Stimulated activated CD4-positive, alpha-beta T cell treated with anti-CD3 and anti-CD28 coated beads, Interleukin-12 subunit alpha, Interleukin-12 subunit beta, amount 100 ng/mL, for 48 hours (primary cell): ENCODE measurements at regions not wholly inside any gene's neighbourhood (a gene's known extent, or its start where the extent isn't known, plus 50 kb on each side); places are given as distances from the start of the nearest gene placed in this dataset.

Experiments used
- DNase-seq, 3 donors: peaks; one replicate each; pipeline ENCODE4 v3.0.0-alpha.2; 2020; ENCODE audit warnings: low read depth in 2 of 3, low spot score in 1 of 3

- no peak for DNase-seq
Measured at GRCh38 chr9:3054017-3054586, 210.2 kb upstream of the PUM3 start.

- DNase-seq, result no peak
Measured at GRCh38 chr9:3049636-3050035, 205.7 kb upstream of the PUM3 start.

GRCh38 chr9:3047912-3048311 lies 204.0 kb upstream of the PUM3 start:
- DNase-seq, result no peak

- DNase-seq, result no peak
Measured at GRCh38 chr9:3045153-3045552, 201.3 kb upstream of the PUM3 start.

- DNase-seq, result no peak
Measured at GRCh38 chr9:3043369-3043768, 199.5 kb upstream of the PUM3 start.

GRCh38 chr9:3040761-3041160 lies 196.9 kb upstream of the PUM3 start:
- DNase-seq, result no peak

GRCh38 chr9:3036333-3036700 lies 192.4 kb upstream of the PUM3 start:
- no peak for DNase-seq

GRCh38 chr9:3035579-3036332 lies 191.9 kb upstream of the PUM3 start:
- no peak for DNase-seq

- no peak for DNase-seq
Measured at GRCh38 chr9:3032898-3033297, 189.0 kb upstream of the PUM3 start.

- DNase-seq, result no peak
Measured at GRCh38 chr9:3028535-3028934, 184.6 kb upstream of the PUM3 start.

GRCh38 chr9:3027210-3027609 lies 183.3 kb upstream of the PUM3 start:
- no peak for DNase-seq

- DNase-seq, result peak in 1 of 3 donors; percentile 3
Measured at GRCh38 chr9:3023449-3023848, 179.6 kb upstream of the PUM3 start.

- no peak for DNase-seq
Measured at GRCh38 chr9:3018691-3019230, 174.9 kb upstream of the PUM3 start.

- no peak for DNase-seq
Measured at GRCh38 chr9:3018071-3018470, 174.2 kb upstream of the PUM3 start.

GRCh38 chr9:3014178-3014577 lies 170.3 kb upstream of the PUM3 start:
- DNase-seq, result no peak

GRCh38 chr9:3012842-3013241 lies 168.9 kb upstream of the PUM3 start:
- DNase-seq, result no peak

- no peak for DNase-seq
Measured at GRCh38 chr9:3012245-3012644, 168.3 kb upstream of the PUM3 start.

GRCh38 chr9:3008091-3008490 lies 164.2 kb upstream of the PUM3 start:
- no peak for DNase-seq

GRCh38 chr9:3007326-3007725 lies 163.4 kb upstream of the PUM3 start:
- no peak for DNase-seq

- DNase-seq, result no peak
Measured at GRCh38 chr9:3006851-3007250, 163.0 kb upstream of the PUM3 start.

- no peak for DNase-seq
Measured at GRCh38 chr9:3004572-3004971, 160.7 kb upstream of the PUM3 start.

GRCh38 chr9:3001311-3001710 lies 157.4 kb upstream of the PUM3 start:
- DNase-seq, result no peak

- no peak for DNase-seq
Measured at GRCh38 chr9:2992427-2992826, 148.5 kb upstream of the PUM3 start.
